Liver (tissue), 2 donors: ENCODE measurements at regions not wholly inside any gene's neighbourhood (a gene's known extent, or its start where the extent isn't known, plus 50 kb on each side); places are given as distances from the start of the nearest gene placed in this dataset.

Experiments used
- YY1 ChIP-seq: IDR thresholded peaks from 2 replicates; pipeline ENCODE4 v1.6.1; 2016; ENCODE audit warnings: antibody characterized with exemption, mild to moderate bottlenecking
- TF ChIP-seq, protein P1 (sequence below): fragments of 150-350 bp; IDR thresholded peaks from 2 replicates; pipeline ENCODE4 v1.5.1; 2017; ENCODE audit warnings: improper control_type of control experiment, low read depth, low read length; ENCODE audit not compliant: missing input control
- donor health status: healthy.

DNA sequence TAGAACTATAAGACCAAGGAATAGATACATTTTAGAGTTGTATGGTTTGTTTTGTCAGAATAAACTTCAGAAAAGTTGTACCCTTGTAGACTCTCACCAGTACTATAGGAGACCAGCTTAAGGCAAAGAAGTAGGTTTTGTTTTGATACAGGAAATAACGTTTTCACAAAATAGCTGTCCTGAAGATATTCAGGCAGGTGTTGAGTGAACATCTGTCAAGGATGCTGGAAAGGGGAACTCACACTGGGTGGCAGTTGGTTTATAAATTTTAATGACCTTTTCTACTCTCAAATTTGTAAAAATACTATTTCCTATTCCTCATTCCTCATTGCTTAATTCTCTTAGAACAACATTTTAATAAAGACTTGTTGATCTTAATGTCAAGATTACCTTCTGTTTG, 174.0 kb upstream of the MAN1A1 start:
- TF ChIP-seq, protein P1, sequence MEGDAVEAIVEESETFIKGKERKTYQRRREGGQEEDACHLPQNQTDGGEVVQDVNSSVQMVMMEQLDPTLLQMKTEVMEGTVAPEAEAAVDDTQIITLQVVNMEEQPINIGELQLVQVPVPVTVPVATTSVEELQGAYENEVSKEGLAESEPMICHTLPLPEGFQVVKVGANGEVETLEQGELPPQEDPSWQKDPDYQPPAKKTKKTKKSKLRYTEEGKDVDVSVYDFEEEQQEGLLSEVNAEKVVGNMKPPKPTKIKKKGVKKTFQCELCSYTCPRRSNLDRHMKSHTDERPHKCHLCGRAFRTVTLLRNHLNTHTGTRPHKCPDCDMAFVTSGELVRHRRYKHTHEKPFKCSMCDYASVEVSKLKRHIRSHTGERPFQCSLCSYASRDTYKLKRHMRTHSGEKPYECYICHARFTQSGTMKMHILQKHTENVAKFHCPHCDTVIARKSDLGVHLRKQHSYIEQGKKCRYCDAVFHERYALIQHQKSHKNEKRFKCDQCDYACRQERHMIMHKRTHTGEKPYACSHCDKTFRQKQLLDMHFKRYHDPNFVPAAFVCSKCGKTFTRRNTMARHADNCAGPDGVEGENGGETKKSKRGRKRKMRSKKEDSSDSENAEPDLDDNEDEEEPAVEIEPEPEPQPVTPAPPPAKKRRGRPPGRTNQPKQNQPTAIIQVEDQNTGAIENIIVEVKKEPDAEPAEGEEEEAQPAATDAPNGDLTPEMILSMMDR = no peak
- TF ChIP-seq YY1 = no peak
